ENCODE measurements at regions not wholly inside any gene's neighbourhood (a gene's known extent, or its start where the extent isn't known, plus 50 kb on each side); places are given as distances from the start of the nearest gene placed in this dataset.
A peak's percentile ranks its signal among the peaks of the same experiment; 100 is the strongest.
"Not testable (repeated sequence)": the region's sequence is repeated elsewhere in the genome, so short reads cannot be mapped to it uniquely, and the experiment has no call there.

DNA sequence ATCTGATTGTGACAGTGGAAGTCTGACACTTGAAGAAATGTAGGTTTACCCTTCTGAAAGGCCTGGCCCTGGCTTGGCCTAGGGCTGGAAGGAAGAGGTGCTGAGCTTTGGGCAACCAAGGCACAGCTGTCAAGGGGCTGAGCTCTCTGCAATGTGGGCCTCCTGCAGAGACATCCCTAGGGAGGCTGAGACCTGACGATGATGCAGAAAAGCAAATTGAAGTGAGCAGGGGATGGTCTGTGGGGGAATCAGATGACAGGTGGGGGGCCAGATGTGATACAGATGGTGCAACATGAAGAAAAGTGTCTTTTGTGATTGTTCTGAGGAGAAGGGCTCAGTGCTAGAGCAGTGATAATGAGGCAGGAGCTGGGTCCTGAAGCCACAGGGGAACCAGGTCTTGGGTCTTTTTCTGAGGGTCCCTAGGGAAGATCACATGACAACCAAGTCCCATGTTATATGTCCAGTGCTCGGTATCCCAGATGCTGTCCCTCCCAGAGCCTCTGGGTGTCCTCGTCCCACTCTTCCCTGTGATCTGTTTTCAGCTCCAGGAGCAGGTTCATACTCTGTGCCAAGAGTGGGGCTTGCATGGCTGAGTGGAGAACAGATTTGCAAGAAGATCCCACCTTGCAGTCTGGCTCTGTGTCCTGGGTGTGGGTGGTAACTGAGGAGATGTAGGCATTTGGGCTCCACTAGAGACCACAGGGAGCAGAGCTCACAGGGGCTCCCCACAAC is 79.9 kb upstream of the VPREB1 start:
- H3K4me3 Mint-ChIP-seq, result no peak overlapping the region
- H3K27me3 Mint-ChIP-seq, result peaks cover 11% of the 10 kb centered on the region
- no peak overlapping the region for H3K27ac Mint-ChIP-seq
- no peaks in the 10 kb centered on the region for H3K9me3 Mint-ChIP-seq
- no peaks in the 10 kb centered on the region for H3K36me3 Mint-ChIP-seq (ENCODE audit: low read depth)
- intact Hi-C loops (cut with micrococcal nuclease), result no loop called here
- peaks cover 2% of the 10 kb centered on the region for H3K4me1 Mint-ChIP-seq
- no peak for DNase-seq

GRCh38 chr22:22161924-22162851 is 82.4 kb upstream of the VPREB1 start:
- peaks cover 14% of the 10 kb centered on the region for H3K27me3 Mint-ChIP-seq
- no peak overlapping the region for H3K4me3 Mint-ChIP-seq
- intact Hi-C loops (cut with micrococcal nuclease), result no loop called here

GRCh38 chr22:22160768-22161167 is 83.8 kb upstream of the VPREB1 start:
- not testable (repeated sequence) for H3K9me3 Mint-ChIP-seq; H3K36me3 Mint-ChIP-seq (ENCODE audit: low read depth); H3K4me3 Mint-ChIP-seq

More at GRCh38 chr22:22161924-22162851, 82.4 kb upstream of the VPREB1 start:
- no peak for DNase-seq
- no peaks in the 10 kb centered on the region for H3K9me3 Mint-ChIP-seq
- H3K36me3 Mint-ChIP-seq (ENCODE audit: low read depth), result no peaks in the 10 kb centered on the region
- no peak overlapping the region for H3K27ac Mint-ChIP-seq
- no peaks in the 10 kb centered on the region for H3K4me1 Mint-ChIP-seq

DNA sequence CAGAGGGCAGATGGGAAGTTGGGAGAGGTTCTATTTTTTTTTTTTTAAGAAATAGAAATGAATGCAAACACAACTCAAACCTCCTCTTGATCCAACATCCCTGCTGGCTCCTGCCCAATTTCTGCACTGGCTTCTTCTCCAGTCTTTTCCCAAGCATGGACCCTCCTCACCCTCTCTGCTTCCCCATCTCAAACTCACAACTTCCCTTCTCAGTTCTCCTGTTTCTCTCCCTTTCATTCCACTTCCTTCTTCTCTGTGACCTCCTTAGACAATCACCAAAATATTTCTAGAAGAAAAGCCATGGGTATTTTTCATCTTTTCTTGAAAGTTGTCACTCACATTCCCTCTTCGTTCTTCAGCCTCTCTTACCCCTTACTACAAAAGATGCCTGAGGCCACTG is 85.2 kb upstream of the VPREB1 start:
- intact Hi-C loops (cut with micrococcal nuclease), result loop anchor here (10.0 kb wide), 1 partner anchor 95 kb away; no protein-coding TSS in a partner anchor
- Mint-ChIP-seq H3K4me3 (no peak overlapping the region), H3K27ac (no peak overlapping the region), H3K4me1 (peaks cover 3% of the 10 kb centered on the region), H3K9me3 (no peaks in the 10 kb centered on the region), H3K27me3 (peaks cover 21% of the 10 kb centered on the region), H3K36me3 (ENCODE audit: low read depth) (no peaks in the 10 kb centered on the region)
- no peak for DNase-seq

More at GRCh38 chr22:22160768-22161167, 83.8 kb upstream of the VPREB1 start:
- H3K27ac Mint-ChIP-seq; H3K4me1 Mint-ChIP-seq; intact Hi-C loops (cut with micrococcal nuclease); DNase-seq: not testable (repeated sequence)
- peaks cover 16% of the 10 kb centered on the region for H3K27me3 Mint-ChIP-seq

- H3K4me3 Mint-ChIP-seq, result no peak overlapping the region
- no peak overlapping the region for H3K27ac Mint-ChIP-seq
- intact Hi-C loops (cut with micrococcal nuclease), result loop anchor here (10.0 kb wide), 1 partner anchor 94 kb away; no protein-coding TSS in a partner anchor
- H3K36me3 Mint-ChIP-seq (ENCODE audit: low read depth), result no peaks in the 10 kb centered on the region
- DNase-seq, result no peak
- peaks cover 19% of the 10 kb centered on the region for H3K27me3 Mint-ChIP-seq
- H3K9me3 Mint-ChIP-seq, result no peaks in the 10 kb centered on the region
- H3K4me1 Mint-ChIP-seq, result peaks cover 3% of the 10 kb centered on the region
Measured at GRCh38 chr22:22158965-22159364, 85.6 kb upstream of the VPREB1 start.

DNA sequence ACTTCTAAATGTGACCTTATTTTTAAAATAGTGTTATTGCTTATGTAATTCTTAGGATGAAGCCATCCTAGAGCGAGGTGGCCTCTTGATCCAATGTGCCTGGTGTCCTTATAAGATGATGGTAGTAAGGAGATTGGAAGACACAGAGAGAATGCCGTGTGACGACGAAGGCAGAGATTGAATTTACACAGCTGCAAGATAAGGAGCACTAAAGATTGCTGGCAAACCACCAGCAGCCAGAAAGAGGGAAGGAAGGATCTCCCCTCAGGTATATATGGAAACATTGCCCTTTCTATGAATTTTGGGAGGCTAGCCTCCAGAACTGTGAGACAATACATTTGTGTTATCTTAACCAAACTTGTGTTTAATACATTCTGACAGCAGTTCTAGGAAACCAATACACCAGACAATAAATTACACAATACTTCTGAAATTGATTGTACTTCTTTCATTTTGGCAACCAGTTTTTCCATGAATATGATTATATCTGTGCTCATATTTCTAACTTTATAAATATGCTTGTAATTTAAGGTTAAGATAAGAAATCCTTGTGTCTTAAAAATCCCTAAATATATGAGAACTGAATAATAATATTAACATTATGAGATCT is 86.3 kb upstream of the VPREB1 start:
- Mint-ChIP-seq H3K9me3 (no peaks in the 10 kb centered on the region), H3K27me3 (peaks cover 16% of the 10 kb centered on the region), H3K4me1 (peaks cover 3% of the 10 kb centered on the region), H3K4me3 (no peak overlapping the region), H3K36me3 (ENCODE audit: low read depth) (no peaks in the 10 kb centered on the region), H3K27ac (no peak overlapping the region)
- no peak for DNase-seq
- intact Hi-C loops (cut with micrococcal nuclease), result loop anchor here (10.0 kb wide), 1 partner anchor 94 kb away; no protein-coding TSS in a partner anchor

DNA sequence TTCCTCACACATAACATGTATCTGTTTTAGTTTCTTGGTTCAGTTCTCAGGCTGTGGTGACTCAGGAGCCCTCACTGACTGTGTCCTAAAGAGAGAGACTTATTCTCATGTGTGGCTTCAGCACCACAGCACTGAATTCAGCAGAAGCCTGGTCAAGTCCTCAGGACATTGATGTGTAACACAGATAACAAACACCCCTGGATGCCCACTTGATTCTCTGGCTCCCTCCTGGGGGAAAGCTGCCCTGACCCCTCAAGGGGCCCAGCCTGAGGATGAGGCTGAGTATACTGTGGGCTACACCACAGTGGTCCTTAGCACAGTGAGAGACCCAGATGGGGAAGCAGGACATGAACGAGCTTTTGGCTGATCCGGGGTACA is 87.2 kb upstream of the VPREB1 start:
- DNase-seq, result no peak
- H3K4me1 Mint-ChIP-seq, result peaks cover 3% of the 10 kb centered on the region
- peaks cover 14% of the 10 kb centered on the region for H3K27me3 Mint-ChIP-seq
- no peak overlapping the region for H3K27ac Mint-ChIP-seq
- H3K4me3 Mint-ChIP-seq, result no peak overlapping the region
- no peaks in the 10 kb centered on the region for H3K9me3 Mint-ChIP-seq
- intact Hi-C loops (cut with micrococcal nuclease), result loop anchor here (10.0 kb wide), 1 partner anchor 93 kb away; no protein-coding TSS in a partner anchor
- no peaks in the 10 kb centered on the region for H3K36me3 Mint-ChIP-seq (ENCODE audit: low read depth)

DNA sequence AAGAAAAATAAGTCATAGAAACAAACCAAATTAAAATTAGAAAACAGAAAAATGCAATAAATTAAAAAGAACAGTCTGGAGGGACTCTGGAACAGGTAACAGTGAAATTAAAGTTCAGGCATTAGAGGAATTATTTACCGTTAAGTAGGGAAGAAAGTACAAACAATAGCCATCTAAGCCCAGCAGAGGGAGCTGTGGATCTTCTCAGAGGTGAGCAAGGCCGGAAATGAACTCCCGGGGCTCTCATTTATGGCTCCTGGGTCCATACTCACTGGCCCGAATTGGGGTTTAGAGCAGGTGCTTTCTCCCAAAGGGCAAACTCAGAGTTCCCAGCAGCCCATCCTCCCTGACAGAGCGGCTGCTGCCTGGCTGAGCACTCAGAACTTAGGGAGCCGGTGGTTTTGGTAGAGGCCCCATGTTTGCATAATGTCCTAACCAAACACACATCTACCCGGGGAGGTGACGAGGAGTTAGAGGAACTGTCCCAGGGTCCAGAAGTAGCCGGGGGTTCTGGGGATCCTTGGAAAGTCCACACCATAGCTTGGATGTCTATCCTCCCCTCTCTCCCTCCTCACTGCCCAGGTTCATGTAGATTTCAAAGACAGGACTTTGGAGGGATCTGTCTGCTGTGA is 87.8 kb upstream of the VPREB1 start:
- Mint-ChIP-seq H3K9me3 (no peaks in the 10 kb centered on the region), H3K27ac (peak overlapping the region; percentile 38), H3K36me3 (ENCODE audit: low read depth) (no peaks in the 10 kb centered on the region), H3K4me3 (no peak overlapping the region), H3K4me1 (peaks cover 3% of the 10 kb centered on the region), H3K27me3 (peaks cover 19% of the 10 kb centered on the region)
- intact Hi-C loops (cut with micrococcal nuclease), result loop anchor here (1.0 to 10.0 kb wide), 2 partner anchors 38 to 92 kb away; no protein-coding TSS in a partner anchor
- DNase-seq, result peak; percentile 88

DNA sequence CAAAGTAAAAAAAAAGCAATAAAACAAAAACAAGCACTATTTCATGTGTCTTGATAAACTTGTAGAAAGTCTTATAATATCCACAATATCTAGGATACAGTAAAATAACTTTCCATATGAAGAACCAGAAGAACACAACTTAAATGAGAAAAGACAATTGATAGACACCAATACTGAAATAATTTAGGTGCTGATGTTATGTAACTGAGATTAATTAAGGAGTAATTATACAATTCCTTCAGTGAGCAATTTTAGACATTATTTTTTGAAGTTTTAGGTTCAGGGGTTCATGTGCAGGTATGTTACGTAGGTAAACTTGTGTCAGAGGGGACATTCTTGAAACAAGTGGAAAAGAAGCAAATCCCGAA is 88.3 kb upstream of the VPREB1 start:
- DNase-seq, result no peak
- Mint-ChIP-seq H3K27ac (no peak overlapping the region), H3K4me1 (peaks cover 3% of the 10 kb centered on the region), H3K36me3 (ENCODE audit: low read depth) (no peaks in the 10 kb centered on the region), H3K4me3 (no peak overlapping the region), H3K27me3 (peaks cover 24% of the 10 kb centered on the region), H3K9me3 (no peaks in the 10 kb centered on the region)
- intact Hi-C loops (cut with micrococcal nuclease), result loop anchor here (1.0 to 10.0 kb wide), 2 partner anchors 39 to 92 kb away; no protein-coding TSS in a partner anchor

- Mint-ChIP-seq H3K4me3 (no peak overlapping the region), H3K27me3 (peaks cover 26% of the 10 kb centered on the region), H3K4me1 (peaks cover 3% of the 10 kb centered on the region), H3K9me3 (no peaks in the 10 kb centered on the region), H3K36me3 (ENCODE audit: low read depth) (no peaks in the 10 kb centered on the region), H3K27ac (no peak overlapping the region)
- no peak for DNase-seq
- intact Hi-C loops (cut with micrococcal nuclease), result loop anchor here (1.0 to 10.0 kb wide), 2 partner anchors 40 to 91 kb away; no protein-coding TSS in a partner anchor
Measured at GRCh38 chr22:22155607-22156006, 89.0 kb upstream of the VPREB1 start.

DNA sequence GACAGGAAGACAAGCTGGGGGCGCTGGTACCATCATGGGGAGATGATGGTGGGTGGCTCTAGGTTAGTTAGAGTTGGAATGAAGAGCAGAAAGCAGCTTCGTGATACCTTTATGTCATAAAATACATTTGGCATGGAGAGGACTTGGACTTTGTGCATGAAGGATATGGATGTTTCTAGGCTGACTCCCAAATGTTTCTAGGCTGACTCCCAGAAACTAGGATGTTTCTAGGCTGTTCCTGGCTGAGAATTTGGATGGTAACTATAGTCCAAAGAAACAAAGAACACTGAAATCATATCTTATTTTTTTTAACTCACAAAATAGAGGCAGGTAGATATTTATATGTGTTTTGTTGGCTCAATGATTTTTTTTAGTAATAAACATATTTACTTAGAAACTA is 89.4 kb upstream of the VPREB1 start:
- Mint-ChIP-seq H3K9me3 (no peaks in the 10 kb centered on the region), H3K27ac (no peak overlapping the region), H3K27me3 (peaks cover 30% of the 10 kb centered on the region), H3K36me3 (ENCODE audit: low read depth) (no peaks in the 10 kb centered on the region), H3K4me3 (no peak overlapping the region), H3K4me1 (peaks cover 3% of the 10 kb centered on the region)
- intact Hi-C loops (cut with micrococcal nuclease), result loop anchor here (10.0 kb wide), 1 partner anchor 90 kb away; no protein-coding TSS in a partner anchor
- no peak for DNase-seq

GRCh38 chr22:22154040-22154439 is 90.5 kb upstream of the VPREB1 start:
- intact Hi-C loops (cut with micrococcal nuclease), result loop anchor here (10.0 kb wide), 1 partner anchor 89 kb away; no protein-coding TSS in a partner anchor
- Mint-ChIP-seq H3K4me3 (no peak overlapping the region), H3K36me3 (ENCODE audit: low read depth) (no peaks in the 10 kb centered on the region), H3K27ac (no peak overlapping the region), H3K4me1 (peaks cover 3% of the 10 kb centered on the region), H3K27me3 (peaks cover 35% of the 10 kb centered on the region), H3K9me3 (no peaks in the 10 kb centered on the region)
- DNase-seq, result no peak

DNA sequence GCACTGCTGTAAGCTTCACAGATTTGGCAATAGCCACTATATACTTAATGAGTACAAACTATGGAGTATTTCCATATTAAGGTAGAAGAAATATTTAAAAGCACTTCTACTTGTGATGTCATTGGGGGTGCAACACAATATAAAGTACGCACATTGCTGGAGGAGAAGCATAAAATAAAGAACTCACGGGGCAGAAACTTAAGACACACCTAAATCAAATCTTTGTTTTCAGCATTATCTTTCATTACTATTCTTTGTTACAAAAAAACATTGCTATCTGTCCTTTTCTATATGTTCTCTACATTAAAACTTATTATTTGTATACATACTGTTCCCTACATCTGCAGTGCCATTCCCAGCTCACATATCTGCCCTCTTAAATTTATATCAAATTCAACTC is 93.3 kb upstream of the VPREB1 start:
- no peak for DNase-seq
- Mint-ChIP-seq H3K27ac (no peak overlapping the region), H3K36me3 (ENCODE audit: low read depth) (no peaks in the 10 kb centered on the region), H3K4me3 (no peak overlapping the region), H3K27me3 (peaks cover 53% of the 10 kb centered on the region), H3K4me1 (no peaks in the 10 kb centered on the region), H3K9me3 (no peaks in the 10 kb centered on the region)
- intact Hi-C loops (cut with micrococcal nuclease), result loop anchor here (10.0 kb wide), 1 partner anchor 87 kb away; no protein-coding TSS in a partner anchor
